ENCODE measurements at regions not wholly inside any gene's neighbourhood (a gene's known extent, or its start where the extent isn't known, plus 50 kb on each side); places are given as distances from the start of the nearest gene placed in this dataset.

GRCh38 chr17:13952009-13952750 is 117.1 kb upstream of the COX10 start:
- no peak for ATAC-seq (ENCODE audit: poor library complexity)
- no peak for DNase-seq

GRCh38 chr17:13953841-13954240 is 115.5 kb upstream of the COX10 start:
- intact Hi-C loops (cut with DNase I): no loop called here
- ATAC-seq (ENCODE audit: poor library complexity) (no peak), DNase-seq (no peak)

More at GRCh38 chr17:13952009-13952750, 117.1 kb upstream of the COX10 start:
- intact Hi-C loops (cut with DNase I): no loop called here

GRCh38 chr17:13957636-13958035 is 111.7 kb upstream of the COX10 start:
- intact Hi-C loops (cut with DNase I): no loop called here
- ATAC-seq (ENCODE audit: poor library complexity) (no peak), DNase-seq (no peak)

- intact Hi-C loops (cut with DNase I): no loop called here
- DNase-seq (no peak), ATAC-seq (ENCODE audit: poor library complexity) (no peak)
These were observed 110.5 kb upstream of the COX10 start for GRCh38 chr17:13958773-13959172.

GRCh38 chr17:13961265-13961664 is 108.0 kb upstream of the COX10 start:
- no peak for ATAC-seq (ENCODE audit: poor library complexity)
- no peak for DNase-seq
- intact Hi-C loops (cut with DNase I): no loop called here

- intact Hi-C loops (cut with DNase I): no loop called here
- no peak for DNase-seq
- ATAC-seq (ENCODE audit: poor library complexity): no peak
These were observed 106.5 kb upstream of the COX10 start for GRCh38 chr17:13962716-13963240.

- DNase-seq (no peak), ATAC-seq (ENCODE audit: poor library complexity) (no peak)
- intact Hi-C loops (cut with DNase I): no loop called here
These were observed 101.9 kb upstream of the COX10 start for GRCh38 chr17:13967416-13967815.

GRCh38 chr17:13970531-13970930 is 98.8 kb upstream of the COX10 start:
- DNase-seq: no peak
- ATAC-seq (ENCODE audit: poor library complexity): no peak
- intact Hi-C loops (cut with DNase I): no loop called here

GRCh38 chr17:13973960-13974651 is 95.2 kb upstream of the COX10 start:
- ATAC-seq (ENCODE audit: poor library complexity) (no peak), DNase-seq (no peak)
- intact Hi-C loops (cut with DNase I): no loop called here

- no peak for ATAC-seq (ENCODE audit: poor library complexity)
- intact Hi-C loops (cut with DNase I): no loop called here
- DNase-seq: no peak
These were observed 91.5 kb upstream of the COX10 start for GRCh38 chr17:13977837-13978236.

GRCh38 chr17:13978478-13978877 is 90.8 kb upstream of the COX10 start:
- intact Hi-C loops (cut with DNase I): no loop called here
- DNase-seq: no peak
- no peak for ATAC-seq (ENCODE audit: poor library complexity)

GRCh38 chr17:13981881-13982280 is 87.4 kb upstream of the COX10 start:
- intact Hi-C loops (cut with DNase I): no loop called here
- no peak for ATAC-seq (ENCODE audit: poor library complexity)
- no peak for DNase-seq

GRCh38 chr17:13984956-13985355 is 84.3 kb upstream of the COX10 start:
- DNase-seq: no peak
- intact Hi-C loops (cut with DNase I): no loop called here
- ATAC-seq (ENCODE audit: poor library complexity): no peak

GRCh38 chr17:13986855-13987254 is 82.4 kb upstream of the COX10 start:
- DNase-seq (no peak), ATAC-seq (ENCODE audit: poor library complexity) (no peak)
- intact Hi-C loops (cut with DNase I): no loop called here

- intact Hi-C loops (cut with DNase I): no loop called here
- no peak for ATAC-seq (ENCODE audit: poor library complexity)
These were observed 80.2 kb upstream of the COX10 start for GRCh38 chr17:13989138-13989537.

GRCh38 chr17:13993106-13993505 is 76.2 kb upstream of the COX10 start:
- DNase-seq: no peak
- ATAC-seq (ENCODE audit: poor library complexity): no peak
- intact Hi-C loops (cut with DNase I): no loop called here

More at GRCh38 chr17:13989138-13989537, 80.2 kb upstream of the COX10 start:
- DNase-seq: no peak

GRCh38 chr17:13994050-13994449 is 75.3 kb upstream of the COX10 start:
- ATAC-seq (ENCODE audit: poor library complexity) (no peak), DNase-seq (no peak)
- intact Hi-C loops (cut with DNase I): no loop called here

- ATAC-seq (ENCODE audit: poor library complexity): no peak
- no peak for DNase-seq
- intact Hi-C loops (cut with DNase I): no loop called here
These were observed 73.4 kb upstream of the COX10 start for GRCh38 chr17:13995856-13996271.

GRCh38 chr17:13996276-13996675 is 73.0 kb upstream of the COX10 start:
- DNase-seq: no peak
- intact Hi-C loops (cut with DNase I): no loop called here
- ATAC-seq (ENCODE audit: poor library complexity): no peak

GRCh38 chr17:13996748-13997147 is 72.6 kb upstream of the COX10 start:
- intact Hi-C loops (cut with DNase I): no loop called here
- DNase-seq: no peak
- no peak for ATAC-seq (ENCODE audit: poor library complexity)
